ENCODE measurements at regions not wholly inside any gene's neighbourhood (a gene's known extent, or its start where the extent isn't known, plus 50 kb on each side); places are given as distances from the start of the nearest gene placed in this dataset.

DNA sequence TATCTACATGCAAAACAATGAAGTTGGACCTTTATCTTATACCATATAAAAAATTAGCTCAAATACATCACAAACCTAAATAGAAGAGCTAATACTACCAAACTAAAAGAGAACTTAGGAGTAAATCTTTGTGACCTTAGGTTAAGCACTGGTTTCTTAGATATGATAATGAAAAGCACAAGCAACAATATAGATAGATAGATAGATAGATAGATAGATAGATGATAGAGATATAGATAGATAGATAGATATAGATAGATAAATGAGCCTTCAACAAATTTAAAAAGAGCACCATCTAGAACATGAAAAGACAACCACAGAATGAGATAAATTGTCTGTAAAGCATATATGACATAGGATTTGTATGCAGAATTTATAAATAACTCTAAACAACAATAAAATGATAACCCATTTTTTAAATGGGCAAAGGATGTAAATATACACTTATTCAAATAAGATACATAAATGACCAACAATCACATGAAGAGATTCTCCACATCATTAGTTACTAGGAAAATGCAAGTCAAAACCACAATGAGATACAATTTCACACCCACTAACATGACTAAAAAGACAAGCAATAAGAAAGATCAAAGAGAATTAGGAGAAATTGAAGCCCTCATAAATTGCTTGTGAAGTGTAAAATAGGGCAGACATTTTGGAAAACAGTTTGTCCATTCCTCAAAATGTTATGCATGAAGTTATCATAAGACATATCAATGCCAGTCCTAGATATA is 293.7 kb downstream of the BTG1 start:
- H3K79me2 ChIP-seq (ENCODE audit: low read length), result no peaks in the 10 kb centered on the region
- DNase-seq, result no peak
- no peaks in the 10 kb centered on the region for H3K9me3 ChIP-seq (replicated peaks; ENCODE audit: insufficient read depth, low read length)
- no peak overlapping the region for H3K4me2 ChIP-seq (ENCODE audit: low read depth, low read length)
- H3K36me3 ChIP-seq (replicated peaks; ENCODE audit: insufficient read depth, low read length), result no peaks in the 10 kb centered on the region
- H4K20me1 ChIP-seq (ENCODE audit: insufficient read depth, low read length), result no peaks in the 10 kb centered on the region
- no peaks in the 10 kb centered on the region for H3F3A ChIP-seq (ENCODE audit: insufficient read depth, low read length)
- no peak for TF ChIP-seq EZH2phosphoT487 (IDR thresholded peaks at IDR 0.05; ENCODE audit: low read length)
- TF ChIP-seq, protein P1, sequence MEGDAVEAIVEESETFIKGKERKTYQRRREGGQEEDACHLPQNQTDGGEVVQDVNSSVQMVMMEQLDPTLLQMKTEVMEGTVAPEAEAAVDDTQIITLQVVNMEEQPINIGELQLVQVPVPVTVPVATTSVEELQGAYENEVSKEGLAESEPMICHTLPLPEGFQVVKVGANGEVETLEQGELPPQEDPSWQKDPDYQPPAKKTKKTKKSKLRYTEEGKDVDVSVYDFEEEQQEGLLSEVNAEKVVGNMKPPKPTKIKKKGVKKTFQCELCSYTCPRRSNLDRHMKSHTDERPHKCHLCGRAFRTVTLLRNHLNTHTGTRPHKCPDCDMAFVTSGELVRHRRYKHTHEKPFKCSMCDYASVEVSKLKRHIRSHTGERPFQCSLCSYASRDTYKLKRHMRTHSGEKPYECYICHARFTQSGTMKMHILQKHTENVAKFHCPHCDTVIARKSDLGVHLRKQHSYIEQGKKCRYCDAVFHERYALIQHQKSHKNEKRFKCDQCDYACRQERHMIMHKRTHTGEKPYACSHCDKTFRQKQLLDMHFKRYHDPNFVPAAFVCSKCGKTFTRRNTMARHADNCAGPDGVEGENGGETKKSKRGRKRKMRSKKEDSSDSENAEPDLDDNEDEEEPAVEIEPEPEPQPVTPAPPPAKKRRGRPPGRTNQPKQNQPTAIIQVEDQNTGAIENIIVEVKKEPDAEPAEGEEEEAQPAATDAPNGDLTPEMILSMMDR (IDR thresholded peaks at IDR 0.05; ENCODE audit: low read length), result no peak
- TF ChIP-seq EZH2 (optimal IDR thresholded peaks at IDR 0.05; ENCODE audit: low read depth, low read length), result no peak
- H3K4me3 ChIP-seq (ENCODE audit: low read length), result no peak overlapping the region
- no peaks in the 10 kb centered on the region for H3K27me3 ChIP-seq (replicated peaks; ENCODE audit: insufficient read depth, low read length)
- no peak overlapping the region for H3K27ac ChIP-seq (ENCODE audit: low read length)
- H2AFZ ChIP-seq (ENCODE audit: low read length), result no peak overlapping the region
- no peak overlapping the region for H3K9ac ChIP-seq (ENCODE audit: low read length)
- no peaks in the 10 kb centered on the region for H3K4me1 ChIP-seq (ENCODE audit: low read length)
- H3K9me2 ChIP-seq (replicated peaks; ENCODE audit: insufficient read depth, low read length), result no peaks in the 10 kb centered on the region

GRCh38 chr12:91846466-91847055 is 299.1 kb downstream of the BTG1 start:
- H3K79me2 ChIP-seq (ENCODE audit: low read length), result no peaks in the 10 kb centered on the region
- H3K4me3 ChIP-seq (ENCODE audit: low read length), result no peak overlapping the region
- no peaks in the 10 kb centered on the region for H3F3A ChIP-seq (ENCODE audit: insufficient read depth, low read length)
- H3K4me1 ChIP-seq (ENCODE audit: low read length), result peaks cover 4% of the 10 kb centered on the region; the same call in 1 of the 2 replicates
- no peaks in the 10 kb centered on the region for H3K9me3 ChIP-seq (replicated peaks; ENCODE audit: insufficient read depth, low read length)
- H3K4me2 ChIP-seq (ENCODE audit: low read depth, low read length), result no peak overlapping the region
- no peak overlapping the region for H2AFZ ChIP-seq (ENCODE audit: low read length)
- no peak overlapping the region for H3K27ac ChIP-seq (ENCODE audit: low read length)
- no peaks in the 10 kb centered on the region for H3K36me3 ChIP-seq (replicated peaks; ENCODE audit: insufficient read depth, low read length)
- DNase-seq, result peak; percentile 18
- H3K27me3 ChIP-seq (replicated peaks; ENCODE audit: insufficient read depth, low read length), result no peaks in the 10 kb centered on the region
- no peaks in the 10 kb centered on the region for H3K9me2 ChIP-seq (replicated peaks; ENCODE audit: insufficient read depth, low read length)
- H3K9ac ChIP-seq (ENCODE audit: low read length), result no peak overlapping the region
- no peak for TF ChIP-seq EZH2phosphoT487 (IDR thresholded peaks at IDR 0.05; ENCODE audit: low read length)
- no peak for TF ChIP-seq EZH2 (optimal IDR thresholded peaks at IDR 0.05; ENCODE audit: low read depth, low read length)
- no peaks in the 10 kb centered on the region for H4K20me1 ChIP-seq (ENCODE audit: insufficient read depth, low read length)

- Histone ChIP-seq H2AFZ (ENCODE audit: low read length) (no peak overlapping the region), H3K4me2 (ENCODE audit: low read depth, low read length) (no peak overlapping the region), H3K27me3 (replicated peaks; ENCODE audit: insufficient read depth, low read length) (no peaks in the 10 kb centered on the region)
Observed at GRCh38 chr12:91845365-91845764, 300.3 kb downstream of the BTG1 start.

More at GRCh38 chr12:91845365-91845764, 300.3 kb downstream of the BTG1 start:
- H3K9ac ChIP-seq (ENCODE audit: low read length), result no peak overlapping the region
- H3K9me2 ChIP-seq (replicated peaks; ENCODE audit: insufficient read depth, low read length), result no peaks in the 10 kb centered on the region
- H3K4me1 ChIP-seq (ENCODE audit: low read length), result peaks cover 4% of the 10 kb centered on the region; the same call in 1 of the 2 replicates
- H3K36me3 ChIP-seq (replicated peaks; ENCODE audit: insufficient read depth, low read length), result no peaks in the 10 kb centered on the region
- H4K20me1 ChIP-seq (ENCODE audit: insufficient read depth, low read length), result no peaks in the 10 kb centered on the region
- H3K79me2 ChIP-seq (ENCODE audit: low read length), result no peaks in the 10 kb centered on the region
- no peak for DNase-seq
- no peaks in the 10 kb centered on the region for H3F3A ChIP-seq (ENCODE audit: insufficient read depth, low read length)
- H3K4me3 ChIP-seq (ENCODE audit: low read length), result no peak overlapping the region
- H3K9me3 ChIP-seq (replicated peaks; ENCODE audit: insufficient read depth, low read length), result no peaks in the 10 kb centered on the region
- TF ChIP-seq EZH2phosphoT487 (IDR thresholded peaks at IDR 0.05; ENCODE audit: low read length), result no peak
- TF ChIP-seq EZH2 (optimal IDR thresholded peaks at IDR 0.05; ENCODE audit: low read depth, low read length), result no peak
- TF ChIP-seq, protein P1 (IDR thresholded peaks at IDR 0.05; ENCODE audit: low read length), result no peak
- H3K27ac ChIP-seq (ENCODE audit: low read length), result no peak overlapping the region
